ENCODE measurements at regions not wholly inside any gene's neighbourhood (a gene's known extent, or its start where the extent isn't known, plus 50 kb on each side); places are given as distances from the start of the nearest gene placed in this dataset.

GRCh38 chr2:160905862-160906261, 254.4 kb upstream of the TANK start:
- H3K4me3 Mint-ChIP-seq (ENCODE audit: unreplicated experiment), result no peak overlapping the region
- no peaks in the 10 kb centered on the region for H3K36me3 Mint-ChIP-seq (ENCODE audit: unreplicated experiment)
- TF ChIP-seq CTCF (IDR thresholded peaks at IDR 0.05; ENCODE audit: partially characterized antibody, unreplicated experiment), result no peak
- no peaks in the 10 kb centered on the region for H3K4me1 Mint-ChIP-seq (ENCODE audit: low read depth, unreplicated experiment)
- no peak for DNase-seq
- no peaks in the 10 kb centered on the region for H3K9me3 Mint-ChIP-seq (ENCODE audit: unreplicated experiment)
- no peak overlapping the region for H3K27ac Mint-ChIP-seq (ENCODE audit: unreplicated experiment)
- no peaks in the 10 kb centered on the region for H3K27me3 Mint-ChIP-seq (ENCODE audit: unreplicated experiment)

- H3K27me3 Mint-ChIP-seq (ENCODE audit: unreplicated experiment), result peaks cover 2% of the 10 kb centered on the region
- TF ChIP-seq CTCF (IDR thresholded peaks at IDR 0.05; ENCODE audit: partially characterized antibody, unreplicated experiment), result no peak
- no peak overlapping the region for H3K27ac Mint-ChIP-seq (ENCODE audit: unreplicated experiment)
- no peak overlapping the region for H3K4me3 Mint-ChIP-seq (ENCODE audit: unreplicated experiment)
- no peaks in the 10 kb centered on the region for H3K36me3 Mint-ChIP-seq (ENCODE audit: unreplicated experiment)
- no peaks in the 10 kb centered on the region for H3K4me1 Mint-ChIP-seq (ENCODE audit: low read depth, unreplicated experiment)
- H3K9me3 Mint-ChIP-seq (ENCODE audit: unreplicated experiment), result no peaks in the 10 kb centered on the region
- DNase-seq, result no peak
Measured at GRCh38 chr2:160906878-160907277, 253.3 kb upstream of the TANK start.

GRCh38 chr2:160907738-160908137, 252.5 kb upstream of the TANK start:
- H3K36me3 Mint-ChIP-seq (ENCODE audit: unreplicated experiment), result no peaks in the 10 kb centered on the region
- H3K27ac Mint-ChIP-seq (ENCODE audit: unreplicated experiment), result no peak overlapping the region
- H3K27me3 Mint-ChIP-seq (ENCODE audit: unreplicated experiment), result peaks cover 2% of the 10 kb centered on the region
- no peaks in the 10 kb centered on the region for H3K4me1 Mint-ChIP-seq (ENCODE audit: low read depth, unreplicated experiment)
- TF ChIP-seq CTCF (IDR thresholded peaks at IDR 0.05; ENCODE audit: partially characterized antibody, unreplicated experiment), result no peak
- no peaks in the 10 kb centered on the region for H3K9me3 Mint-ChIP-seq (ENCODE audit: unreplicated experiment)
- DNase-seq, result no peak
- no peak overlapping the region for H3K4me3 Mint-ChIP-seq (ENCODE audit: unreplicated experiment)

- peaks cover 2% of the 10 kb centered on the region for H3K27me3 Mint-ChIP-seq (ENCODE audit: unreplicated experiment)
- H3K36me3 Mint-ChIP-seq (ENCODE audit: unreplicated experiment), result no peaks in the 10 kb centered on the region
- no peaks in the 10 kb centered on the region for H3K9me3 Mint-ChIP-seq (ENCODE audit: unreplicated experiment)
- H3K27ac Mint-ChIP-seq (ENCODE audit: unreplicated experiment), result no peak overlapping the region
- TF ChIP-seq CTCF (IDR thresholded peaks at IDR 0.05; ENCODE audit: partially characterized antibody, unreplicated experiment), result no peak
- no peak overlapping the region for H3K4me3 Mint-ChIP-seq (ENCODE audit: unreplicated experiment)
- no peak for DNase-seq
- no peaks in the 10 kb centered on the region for H3K4me1 Mint-ChIP-seq (ENCODE audit: low read depth, unreplicated experiment)
Measured at GRCh38 chr2:160908157-160908556, 252.1 kb upstream of the TANK start.

- Mint-ChIP-seq H3K27me3 (ENCODE audit: unreplicated experiment) (peaks cover 2% of the 10 kb centered on the region), H3K9me3 (ENCODE audit: unreplicated experiment) (no peaks in the 10 kb centered on the region), H3K36me3 (ENCODE audit: unreplicated experiment) (no peaks in the 10 kb centered on the region), H3K4me3 (ENCODE audit: unreplicated experiment) (no peak overlapping the region), H3K4me1 (ENCODE audit: low read depth, unreplicated experiment) (no peaks in the 10 kb centered on the region), H3K27ac (ENCODE audit: unreplicated experiment) (no peak overlapping the region)
- DNase-seq, result no peak
- no peak for TF ChIP-seq CTCF (IDR thresholded peaks at IDR 0.05; ENCODE audit: partially characterized antibody, unreplicated experiment)
Measured at GRCh38 chr2:160909781-160910242, 250.4 kb upstream of the TANK start.

Data from glutamatergic neuron (in vitro differentiated cells).